ENCODE measurements at regions not wholly inside any gene's neighbourhood (a gene's known extent, or its start where the extent isn't known, plus 50 kb on each side); places are given as distances from the start of the nearest gene placed in this dataset.

DNA sequence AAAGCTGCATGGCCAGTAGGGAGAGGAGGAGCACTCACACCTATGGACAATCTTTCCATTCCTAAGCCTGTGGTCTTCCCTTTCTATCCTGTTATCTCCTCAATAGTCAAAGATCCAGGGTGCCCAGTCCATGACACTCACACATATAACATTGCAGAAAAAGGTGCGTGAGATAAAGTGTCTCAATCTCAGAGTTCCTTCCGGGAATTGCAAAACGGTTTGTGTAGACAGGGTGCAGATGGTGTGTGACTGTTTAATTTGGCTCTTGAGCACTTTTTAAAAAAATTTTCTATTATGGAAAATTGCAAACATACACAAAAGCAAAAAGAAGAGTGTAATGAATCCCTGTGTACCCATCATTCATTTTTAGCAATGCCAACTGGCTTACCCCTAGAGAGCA lies 1493.6 kb downstream of the AACS start:
- H3K4me1 Mint-ChIP-seq, result no peaks in the 10 kb centered on the region
- DNase-seq (no peak), ATAC-seq (ENCODE audit: low read depth) (no peak)
- Histone ChIP-seq H3K27ac (ENCODE audit: low read length in 2 of 2) (no peak overlapping the region), H3K9me3 (ENCODE audit: control extremely low read depth in 1 of 3, control insufficient read depth in 2 of 3, insufficient read depth in 1 of 3, low read length in 2 of 3) (no peaks in the 10 kb centered on the region), H3K4me3 (ENCODE audit: control extremely low read depth in 1 of 5, extremely low read depth in 1 of 5, insufficient read depth in 1 of 5, low read depth in 2 of 5, low read length in 4 of 5) (no peak overlapping the region), H2AFZ (ENCODE audit: insufficient read depth, low read depth, low read length, poor library complexity, severe bottlenecking) (no peak overlapping the region), H3K4me2 (replicated peaks; ENCODE audit: low read depth, low read length, poor library complexity, severe bottlenecking) (no peak overlapping the region), H3K9ac (ENCODE audit: low read length) (no peak overlapping the region), H4K20me1 (ENCODE audit: control insufficient read depth, insufficient read depth, low read length, poor library complexity, severe bottlenecking) (no peaks in the 10 kb centered on the region), H3K27me3 (replicated peaks in 1 of 4; ENCODE audit: control extremely low read depth in 1 of 4, control insufficient read depth in 3 of 4, insufficient read depth in 4 of 4, low read length in 3 of 4) (no peaks in the 10 kb centered on the region), H3K4me1 (ENCODE audit: control insufficient read depth in 2 of 2, insufficient read depth in 2 of 2, low read length in 2 of 2) (no peaks in the 10 kb centered on the region), H3K36me3 (replicated peaks in 1 of 2; ENCODE audit: control extremely low read depth in 1 of 2, control insufficient read depth in 1 of 2, extremely low read depth in 1 of 2, insufficient read depth in 2 of 2, low read length in 1 of 2) (no peaks in the 10 kb centered on the region), H3K79me2 (ENCODE audit: control insufficient read depth, insufficient read depth, low read length) (no peaks in the 10 kb centered on the region)
- ChIA-PET POLR2A (no interaction called here), CTCF (no interaction called here)
- no peak overlapping the region for H3K27ac Mint-ChIP-seq
- H3K4me3 Mint-ChIP-seq, result no peak overlapping the region
- no CpG with 5 or more reads among the region's 3 CpGs for WGBS (ENCODE audit: insufficient coverage)
- TF ChIP-seq, protein P1, sequence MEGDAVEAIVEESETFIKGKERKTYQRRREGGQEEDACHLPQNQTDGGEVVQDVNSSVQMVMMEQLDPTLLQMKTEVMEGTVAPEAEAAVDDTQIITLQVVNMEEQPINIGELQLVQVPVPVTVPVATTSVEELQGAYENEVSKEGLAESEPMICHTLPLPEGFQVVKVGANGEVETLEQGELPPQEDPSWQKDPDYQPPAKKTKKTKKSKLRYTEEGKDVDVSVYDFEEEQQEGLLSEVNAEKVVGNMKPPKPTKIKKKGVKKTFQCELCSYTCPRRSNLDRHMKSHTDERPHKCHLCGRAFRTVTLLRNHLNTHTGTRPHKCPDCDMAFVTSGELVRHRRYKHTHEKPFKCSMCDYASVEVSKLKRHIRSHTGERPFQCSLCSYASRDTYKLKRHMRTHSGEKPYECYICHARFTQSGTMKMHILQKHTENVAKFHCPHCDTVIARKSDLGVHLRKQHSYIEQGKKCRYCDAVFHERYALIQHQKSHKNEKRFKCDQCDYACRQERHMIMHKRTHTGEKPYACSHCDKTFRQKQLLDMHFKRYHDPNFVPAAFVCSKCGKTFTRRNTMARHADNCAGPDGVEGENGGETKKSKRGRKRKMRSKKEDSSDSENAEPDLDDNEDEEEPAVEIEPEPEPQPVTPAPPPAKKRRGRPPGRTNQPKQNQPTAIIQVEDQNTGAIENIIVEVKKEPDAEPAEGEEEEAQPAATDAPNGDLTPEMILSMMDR (IDR thresholded peaks at IDR 0.05), result no peak
- no peak for TF ChIP-seq EZH2 (IDR thresholded peaks at IDR 0.05; ENCODE audit: borderline replicate concordance, insufficient read depth, low read depth, low read length, poor library complexity, severe bottlenecking)
- H3K27me3 Mint-ChIP-seq, result no peaks in the 10 kb centered on the region
- H3K9me3 Mint-ChIP-seq (ENCODE audit: insufficient read depth), result no peaks in the 10 kb centered on the region
- intact Hi-C loops (cut with micrococcal nuclease), result no loop called here

DNA sequence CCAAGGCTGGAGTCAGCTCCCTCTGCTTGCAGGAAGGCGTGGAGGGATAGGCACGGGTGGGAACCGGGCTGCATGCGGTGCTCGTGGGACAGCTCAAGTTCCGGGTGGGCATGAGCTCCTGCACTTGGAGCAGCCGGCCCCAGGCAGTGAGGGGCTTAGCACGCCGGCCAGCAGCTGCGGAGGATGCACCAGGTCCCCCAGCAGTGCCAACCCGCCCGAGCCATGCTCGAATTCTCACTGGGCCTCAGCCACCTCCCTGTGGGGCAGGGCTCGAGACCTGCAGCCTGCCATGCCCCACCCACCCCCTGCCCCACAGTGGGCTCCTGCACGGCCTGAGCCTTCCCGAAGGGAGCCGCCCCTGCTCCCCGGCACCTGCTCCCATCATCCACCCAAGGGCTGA lies 1501.8 kb downstream of the AACS start:
- no peak overlapping the region for H3K27ac Mint-ChIP-seq
- no peak overlapping the region for H3K4me3 Mint-ChIP-seq
- CTCF ChIA-PET, result no interaction called here
- ATAC-seq (ENCODE audit: low read depth) (no peak), DNase-seq (no peak)
- Histone ChIP-seq H3K4me3 (ENCODE audit: control extremely low read depth in 1 of 5, extremely low read depth in 1 of 5, insufficient read depth in 1 of 5, low read depth in 2 of 5, low read length in 4 of 5) (no peak overlapping the region), H3K4me2 (replicated peaks; ENCODE audit: low read depth, low read length, poor library complexity, severe bottlenecking) (no peak overlapping the region), H3K27ac (ENCODE audit: low read length in 2 of 2) (no peak overlapping the region), H2AFZ (ENCODE audit: insufficient read depth, low read depth, low read length, poor library complexity, severe bottlenecking) (no peak overlapping the region), H3K36me3 (replicated peaks in 1 of 2; ENCODE audit: control extremely low read depth in 1 of 2, control insufficient read depth in 1 of 2, extremely low read depth in 1 of 2, insufficient read depth in 2 of 2, low read length in 1 of 2) (no peaks in the 10 kb centered on the region), H3K79me2 (ENCODE audit: control insufficient read depth, insufficient read depth, low read length) (no peaks in the 10 kb centered on the region), H4K20me1 (ENCODE audit: control insufficient read depth, insufficient read depth, low read length, poor library complexity, severe bottlenecking) (no peaks in the 10 kb centered on the region), H3K27me3 (replicated peaks in 1 of 4; ENCODE audit: control extremely low read depth in 1 of 4, control insufficient read depth in 3 of 4, insufficient read depth in 4 of 4, low read length in 3 of 4) (no peaks in the 10 kb centered on the region), H3K4me1 (ENCODE audit: control insufficient read depth in 2 of 2, insufficient read depth in 2 of 2, low read length in 2 of 2) (no peaks in the 10 kb centered on the region), H3K9ac (ENCODE audit: low read length) (no peak overlapping the region), H3K9me3 (ENCODE audit: control extremely low read depth in 1 of 3, control insufficient read depth in 2 of 3, insufficient read depth in 1 of 3, low read length in 2 of 3) (peaks cover 0 to 8% (median 0%) of the 10 kb centered on the region in 3 donors)
- WGBS (ENCODE audit: insufficient coverage), result 86% methylated on average over 18 of the region's 18 CpGs
- H3K27me3 Mint-ChIP-seq, result no peaks in the 10 kb centered on the region
- POLR2A ChIA-PET, result no interaction called here
- no peaks in the 10 kb centered on the region for H3K4me1 Mint-ChIP-seq
- intact Hi-C loops (cut with micrococcal nuclease), result no loop called here
- no peak for TF ChIP-seq EZH2 (IDR thresholded peaks at IDR 0.05; ENCODE audit: borderline replicate concordance, insufficient read depth, low read depth, low read length, poor library complexity, severe bottlenecking)
- TF ChIP-seq, protein P1 (IDR thresholded peaks at IDR 0.05), result no peak
- peaks cover 2% of the 10 kb centered on the region for H3K9me3 Mint-ChIP-seq (ENCODE audit: insufficient read depth)

Data from B cell (primary cell).